ENCODE measurements at regions not wholly inside any gene's neighbourhood (a gene's known extent, or its start where the extent isn't known, plus 50 kb on each side); places are given as distances from the start of the nearest gene placed in this dataset.

GRCh38 chr18:53765211-53765610, 459.3 kb downstream of the MBD2 start:
- DNase-seq (no peak), ATAC-seq (no peak)
- Histone ChIP-seq H3K79me2 (ENCODE audit: low read length) (no peaks in the 10 kb centered on the region), H3K4me3 (ENCODE audit: low read length) (no peak overlapping the region), H3K4me1 (ENCODE audit: insufficient read depth, low read length) (no peaks in the 10 kb centered on the region), H3K9me3 (ENCODE audit: low read length) (no peaks in the 10 kb centered on the region), H3K27ac (ENCODE audit: low read length) (no peak overlapping the region), H3K36me3 (ENCODE audit: low read depth, low read length) (no peaks in the 10 kb centered on the region), H4K20me1 (ENCODE audit: low read length) (no peaks in the 10 kb centered on the region), H3K9ac (ENCODE audit: low read length) (no peak overlapping the region), H3K4me2 (ENCODE audit: low read length) (no peak overlapping the region), H3K27me3 (ENCODE audit: low read length) (no peaks in the 10 kb centered on the region), H2AFZ (ENCODE audit: low read length) (no peak overlapping the region), H3K9me2 (replicated peaks; ENCODE audit: low read length) (no peaks in the 10 kb centered on the region), H3F3A (ENCODE audit: low read length, unreplicated experiment) (no peaks in the 10 kb centered on the region)
- ChIA-PET POLR2A (ENCODE audit: unreplicated experiment) (no interaction called here), CTCF (interaction anchor here (0.6 kb wide), 1 partner anchor 66 kb away, joined by 3 read pairs; no protein-coding TSS in a partner anchor)
- intact Hi-C loops (cut with micrococcal nuclease), result no loop called here
- BruUV-seq (replicated peaks), result no TSS peak
- no peak for TF ChIP-seq EZH2 (IDR thresholded peaks at IDR 0.05; ENCODE audit: low read length, unreplicated experiment)
- no peak for TF ChIP-seq CTCF (conservative IDR thresholded peaks at IDR 0.05; ENCODE audit: low read depth, low read length)
- TF ChIP-seq EZH2phosphoT487 (IDR thresholded peaks at IDR 0.05; ENCODE audit: borderline replicate concordance, low read length), result no peak

DNA sequence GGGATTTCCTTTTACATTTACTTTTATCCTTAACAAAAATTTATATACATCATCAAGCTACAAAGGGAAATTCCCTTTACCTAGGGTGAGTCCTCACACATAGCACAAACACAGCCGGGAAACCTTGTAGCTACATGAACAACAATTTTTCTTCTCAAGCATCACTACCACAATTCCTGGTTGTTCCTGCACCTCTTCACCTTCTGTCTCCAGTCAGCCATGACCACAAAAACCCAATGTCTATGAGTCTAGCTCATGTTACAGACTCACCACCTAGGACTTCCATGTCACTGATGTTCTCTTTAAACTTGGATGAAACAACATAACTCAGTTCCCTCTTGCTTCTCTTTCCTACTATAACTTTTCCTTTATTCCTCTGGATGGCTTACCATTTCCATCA, 460.4 kb downstream of the MBD2 start:
- Histone ChIP-seq H3K4me3 (ENCODE audit: low read length) (no peak overlapping the region), H3K4me1 (ENCODE audit: insufficient read depth, low read length) (no peaks in the 10 kb centered on the region), H3F3A (ENCODE audit: low read length, unreplicated experiment) (no peaks in the 10 kb centered on the region), H3K27me3 (ENCODE audit: low read length) (no peaks in the 10 kb centered on the region), H4K20me1 (ENCODE audit: low read length) (no peaks in the 10 kb centered on the region), H3K36me3 (ENCODE audit: low read depth, low read length) (no peaks in the 10 kb centered on the region), H3K79me2 (ENCODE audit: low read length) (no peaks in the 10 kb centered on the region), H3K9ac (ENCODE audit: low read length) (no peak overlapping the region), H2AFZ (ENCODE audit: low read length) (no peak overlapping the region), H3K4me2 (ENCODE audit: low read length) (no peak overlapping the region), H3K9me2 (replicated peaks; ENCODE audit: low read length) (no peaks in the 10 kb centered on the region), H3K27ac (ENCODE audit: low read length) (no peak overlapping the region), H3K9me3 (ENCODE audit: low read length) (no peaks in the 10 kb centered on the region)
- BruUV-seq (replicated peaks), result no TSS peak
- ChIA-PET POLR2A (ENCODE audit: unreplicated experiment) (no interaction called here), CTCF (no interaction called here)
- ATAC-seq (no peak), DNase-seq (no peak)
- intact Hi-C loops (cut with micrococcal nuclease), result no loop called here
- TF ChIP-seq EZH2phosphoT487 (IDR thresholded peaks at IDR 0.05; ENCODE audit: borderline replicate concordance, low read length) (no peak), EZH2 (IDR thresholded peaks at IDR 0.05; ENCODE audit: low read length, unreplicated experiment) (no peak), CTCF (conservative IDR thresholded peaks at IDR 0.05; ENCODE audit: low read depth, low read length) (no peak)

DNA sequence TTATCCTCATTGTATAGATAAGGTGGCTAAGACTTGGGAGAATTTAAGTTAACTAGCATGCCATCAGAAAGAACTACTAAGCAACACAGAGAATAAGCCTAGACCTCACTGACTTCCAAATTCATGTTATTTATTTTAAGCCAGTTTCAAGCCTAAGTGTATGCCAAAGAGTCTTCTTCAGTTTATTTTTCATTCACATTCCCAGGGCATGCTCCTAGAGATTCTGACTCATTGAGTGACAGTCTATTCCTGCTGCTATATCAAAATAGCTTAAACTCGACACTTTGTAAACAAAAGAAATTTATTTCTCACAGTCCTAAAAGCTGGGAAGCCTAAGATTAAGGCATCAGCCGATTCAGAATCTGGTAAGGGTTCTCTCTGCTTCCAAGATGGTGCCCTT, 467.1 kb downstream of the MBD2 start:
- no TSS peak for BruUV-seq (replicated peaks)
- no peak overlapping the region for H3K9ac ChIP-seq (ENCODE audit: low read length)
- no peaks in the 10 kb centered on the region for H3F3A ChIP-seq (ENCODE audit: low read length, unreplicated experiment)
- peak overlapping the region; percentile 43; the same call in 1 of the 2 replicates for H2AFZ ChIP-seq (ENCODE audit: low read length)
- TF ChIP-seq CTCF (conservative IDR thresholded peaks at IDR 0.05; ENCODE audit: low read depth, low read length), result no peak
- no peak for TF ChIP-seq EZH2phosphoT487 (IDR thresholded peaks at IDR 0.05; ENCODE audit: borderline replicate concordance, low read length)
- no peak for TF ChIP-seq EZH2 (IDR thresholded peaks at IDR 0.05; ENCODE audit: low read length, unreplicated experiment)
- H3K27ac ChIP-seq (ENCODE audit: low read length), result peak overlapping the region; percentile 50
- H3K4me3 ChIP-seq (ENCODE audit: low read length), result no peak overlapping the region
- no peaks in the 10 kb centered on the region for H3K9me2 ChIP-seq (replicated peaks; ENCODE audit: low read length)
- ATAC-seq, result peak; percentile 70
- H3K27me3 ChIP-seq (ENCODE audit: low read length), result no peaks in the 10 kb centered on the region
- no peaks in the 10 kb centered on the region for H3K79me2 ChIP-seq (ENCODE audit: low read length)
- H4K20me1 ChIP-seq (ENCODE audit: low read length), result no peaks in the 10 kb centered on the region
- no peaks in the 10 kb centered on the region for H3K9me3 ChIP-seq (ENCODE audit: low read length)
- peak overlapping the region; percentile 28 for H3K4me2 ChIP-seq (ENCODE audit: low read length)
- POLR2A ChIA-PET (ENCODE audit: unreplicated experiment), result no interaction called here
- intact Hi-C loops (cut with micrococcal nuclease), result no loop called here
- CTCF ChIA-PET, result no interaction called here
- DNase-seq, result peak; percentile 54
- peaks cover 20% of the 10 kb centered on the region for H3K4me1 ChIP-seq (ENCODE audit: insufficient read depth, low read length)
- no peaks in the 10 kb centered on the region for H3K36me3 ChIP-seq (ENCODE audit: low read depth, low read length)

Measured in PC-3 (cell line).